Psoas muscle (tissue), 7 donors: ENCODE measurements at regions not wholly inside any gene's neighbourhood (a gene's known extent, or its start where the extent isn't known, plus 50 kb on each side); places are given as distances from the start of the nearest gene placed in this dataset.

Experiments
- ATAC-seq, 4 donors: fragments of 200-7000 bp; cut with Tn5 transposase; one replicate each; pipeline ENCODE4 v1.9.1; 2020; ENCODE audit warnings: moderate library complexity in 3 of 4, mild to moderate bottlenecking in 2 of 4
- DNase-seq, 2 donors: peaks; one replicate each; pipeline ENCODE4 v3.0.0-alpha.2; 2020
- H3K27ac ChIP-seq: fragments of 200-600 bp; one replicate; pipeline ENCODE4 v1.8.0; 2022
- H3K27me3 ChIP-seq, 3 donors: fragments of 200-600 bp in 1 of 3; one replicate each; pipeline versions ENCODE4 v1.6.1 to v1.8.0; 2013 to 2022; ENCODE audit warnings: low read length in 2 of 3, mild to moderate bottlenecking in 2 of 3, moderate library complexity in 1 of 3; ENCODE audit not compliant: insufficient read depth in 3 of 3
- H3K36me3 ChIP-seq, 2 donors: fragments of 200-600 bp in 1 of 2; one replicate each; pipeline versions ENCODE4 v1.6.1 to v1.8.0; 2013 to 2022; ENCODE audit warnings: low read depth in 1 of 2, mild to moderate bottlenecking in 1 of 2, moderate library complexity in 1 of 2; ENCODE audit not compliant: insufficient read depth in 1 of 2
- H3K4me1 ChIP-seq: fragments of 200-600 bp; one replicate; pipeline ENCODE4 v1.8.0; 2022
- H3K4me3 ChIP-seq: fragments of 200-600 bp; one replicate; pipeline ENCODE4 v1.8.0; 2022; ENCODE audit warnings: mild to moderate bottlenecking
- H3K9me3 ChIP-seq: fragments of 200-600 bp; one replicate; pipeline ENCODE4 v1.8.0; 2022
- WGBS, 3 donors: extraction: QIAGEN DNeasy Blood & Tissue Kit; methylation state at CpG; one replicate each; pipeline versions ENCODE4 v1.1.6 to v1.1.7; 2013; 5-methylcytosine and 5-hydroxymethylcytosine counted together
- intact Hi-C, 2 donors: fragments of 100-400 bp; cut with DNase I; formaldehyde crosslinking; loops; one replicate each; pipeline versions ENCODE4 v1.11.0 to v1.14.2; 2022
- TF ChIP-seq, protein P1 (sequence below): fragments of 200-600 bp; IDR thresholded peaks from one replicate; pipeline ENCODE4 v1.8.0; 2022; ENCODE audit warnings: antibody characterized with exemption
- donor health status: healthy with polysubstance abuse.
- donor health status: DM: no; HTN: no; CAD: no; lungs with moderate emphysema.
- donor health status: Bipolar disorder and iron deficiency.
- donor health status: healthy.
- donor health status: DM: yes; HTN: yes; CAD: no.
- donor health status: DM: no; HTN: no; CAD: no.
- donor health status: DM: yes; HTN: yes; CAD: no.

DNA sequence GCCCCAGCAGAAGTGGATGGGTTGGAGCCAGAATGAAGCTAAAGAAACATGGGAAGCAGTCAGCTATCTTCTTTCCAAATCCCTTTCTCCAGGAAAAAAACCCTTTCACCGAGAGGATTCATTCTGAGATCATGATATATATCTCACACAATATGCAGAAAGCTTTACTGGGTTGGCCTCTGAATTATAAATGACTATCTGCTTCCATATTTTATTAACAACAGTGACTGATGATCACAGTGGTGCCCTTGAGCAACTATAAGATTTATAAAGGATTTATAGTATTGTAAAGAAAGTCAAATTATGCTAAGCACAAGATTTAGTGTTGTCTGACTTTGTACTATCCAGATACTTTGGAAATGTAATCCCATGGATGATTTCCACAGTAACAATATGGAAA lies 180.3 kb downstream of the KCNE4 start:
- Histone ChIP-seq H3K4me3 (no peak overlapping the region), H3K27me3 (no peaks in the 10 kb centered on the region), H3K27ac (no peak overlapping the region), H3K36me3 (no peaks in the 10 kb centered on the region), H3K9me3 (no peaks in the 10 kb centered on the region), H3K4me1 (no peaks in the 10 kb centered on the region)
- intact Hi-C loops: no loop called here
- whole genome bisulfite sequencing, 3 donors: 61 to 64% (median 62%) methylated on average over 1 of the region's 1 CpG
- TF ChIP-seq, protein P1, sequence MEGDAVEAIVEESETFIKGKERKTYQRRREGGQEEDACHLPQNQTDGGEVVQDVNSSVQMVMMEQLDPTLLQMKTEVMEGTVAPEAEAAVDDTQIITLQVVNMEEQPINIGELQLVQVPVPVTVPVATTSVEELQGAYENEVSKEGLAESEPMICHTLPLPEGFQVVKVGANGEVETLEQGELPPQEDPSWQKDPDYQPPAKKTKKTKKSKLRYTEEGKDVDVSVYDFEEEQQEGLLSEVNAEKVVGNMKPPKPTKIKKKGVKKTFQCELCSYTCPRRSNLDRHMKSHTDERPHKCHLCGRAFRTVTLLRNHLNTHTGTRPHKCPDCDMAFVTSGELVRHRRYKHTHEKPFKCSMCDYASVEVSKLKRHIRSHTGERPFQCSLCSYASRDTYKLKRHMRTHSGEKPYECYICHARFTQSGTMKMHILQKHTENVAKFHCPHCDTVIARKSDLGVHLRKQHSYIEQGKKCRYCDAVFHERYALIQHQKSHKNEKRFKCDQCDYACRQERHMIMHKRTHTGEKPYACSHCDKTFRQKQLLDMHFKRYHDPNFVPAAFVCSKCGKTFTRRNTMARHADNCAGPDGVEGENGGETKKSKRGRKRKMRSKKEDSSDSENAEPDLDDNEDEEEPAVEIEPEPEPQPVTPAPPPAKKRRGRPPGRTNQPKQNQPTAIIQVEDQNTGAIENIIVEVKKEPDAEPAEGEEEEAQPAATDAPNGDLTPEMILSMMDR: no peak
- DNase-seq (no peak), ATAC-seq (no peak)

DNA sequence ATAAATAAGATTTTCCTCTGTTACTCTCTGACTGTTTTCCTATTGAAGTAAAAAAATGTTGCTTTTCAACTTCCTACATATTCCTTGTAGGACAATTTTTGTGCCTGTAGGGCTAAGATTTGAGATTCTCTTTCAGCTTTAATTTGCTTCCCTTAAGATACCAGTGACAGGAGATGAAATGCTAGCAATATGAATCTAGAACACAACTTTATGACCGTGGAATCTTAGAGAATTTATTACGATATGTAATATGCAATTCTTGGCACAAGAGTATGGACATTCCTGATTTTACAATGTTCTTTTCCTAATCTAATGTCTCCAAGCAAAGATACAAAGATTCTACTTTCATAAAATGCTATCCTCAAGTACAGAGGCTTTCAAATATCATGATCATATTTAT lies 180.9 kb downstream of the KCNE4 start:
- intact Hi-C loops: no loop called here
- no peak overlapping the region for H3K27ac ChIP-seq
- no peaks in the 10 kb centered on the region for H3K27me3 ChIP-seq
- DNase-seq: no peak
- H3K9me3 ChIP-seq: no peaks in the 10 kb centered on the region
- ATAC-seq: no peak
- TF ChIP-seq, protein P1: no peak
- WGBS, 3 donors: 18 to 29% (median 25%) methylated on average over 2 of the region's 2 CpGs
- no peak overlapping the region for H3K4me3 ChIP-seq
- H3K36me3 ChIP-seq: no peaks in the 10 kb centered on the region
- H3K4me1 ChIP-seq: no peaks in the 10 kb centered on the region

GRCh38 chr2:223235986-223236385 lies 184.0 kb downstream of the KCNE4 start:
- intact Hi-C loops: no loop called here
- Histone ChIP-seq H3K27me3 (no peaks in the 10 kb centered on the region), H3K4me3 (no peak overlapping the region), H3K36me3 (no peaks in the 10 kb centered on the region), H3K27ac (no peak overlapping the region), H3K4me1 (no peaks in the 10 kb centered on the region), H3K9me3 (no peaks in the 10 kb centered on the region)
- DNase-seq (no peak), ATAC-seq (no peak)
- WGBS, 3 donors: 57 to 61% (median 60%) methylated on average over 2 of the region's 2 CpGs
- TF ChIP-seq, protein P1: no peak

GRCh38 chr2:223238301-223238700 lies 186.3 kb downstream of the KCNE4 start:
- no peak for ATAC-seq
- H3K27ac ChIP-seq: no peak overlapping the region
- no peak overlapping the region for H3K4me3 ChIP-seq
- WGBS, 3 donors: 92% methylated on average over 2 of the region's 2 CpGs
- no peaks in the 10 kb centered on the region for H3K27me3 ChIP-seq
- no peaks in the 10 kb centered on the region for H3K36me3 ChIP-seq
- H3K4me1 ChIP-seq: no peaks in the 10 kb centered on the region
- intact Hi-C loops: no loop called here
- TF ChIP-seq, protein P1: no peak
- DNase-seq: no peak
- H3K9me3 ChIP-seq: no peaks in the 10 kb centered on the region

DNA sequence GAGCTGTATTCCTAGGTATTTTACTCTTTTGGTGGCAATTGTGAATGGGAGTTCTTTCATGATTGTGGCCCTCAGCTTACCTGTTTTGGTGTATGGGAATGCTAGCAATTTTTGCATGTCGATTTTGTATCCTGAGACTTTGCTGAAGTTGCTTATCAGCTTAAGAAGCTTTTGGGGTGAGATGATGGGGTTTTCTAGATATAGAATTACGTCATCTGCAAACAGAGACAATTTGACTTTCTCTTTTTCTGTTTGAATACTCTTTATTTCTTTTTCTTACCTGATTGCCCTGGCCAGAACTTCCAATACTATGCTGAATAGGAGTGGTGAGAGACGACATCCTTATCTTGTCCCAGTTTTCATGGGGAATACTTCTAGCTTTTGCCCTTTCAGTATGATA lies 191.2 kb downstream of the KCNE4 start:
- TF ChIP-seq, protein P1: no peak

More for the DNA sequence above, 191.2 kb downstream of the KCNE4 start:
- 82 to 86% (median 85%) methylated on average over 3 of the region's 3 CpGs for WGBS, 3 donors
- intact Hi-C loops: no loop called here
- no peaks in the 10 kb centered on the region for H3K36me3 ChIP-seq
- H3K27ac ChIP-seq: no peak overlapping the region
- ATAC-seq (no peak), DNase-seq (no peak)
- no peaks in the 10 kb centered on the region for H3K4me1 ChIP-seq
- no peak overlapping the region for H3K4me3 ChIP-seq
- no peaks in the 10 kb centered on the region for H3K9me3 ChIP-seq
- no peaks in the 10 kb centered on the region for H3K27me3 ChIP-seq
